ENCODE measurements at regions not wholly inside any gene's neighbourhood (a gene's known extent, or its start where the extent isn't known, plus 50 kb on each side); places are given as distances from the start of the nearest gene placed in this dataset.

GRCh38 chr20:52722926-52723688, 249.1 kb upstream of the TSHZ2 start:
- Histone ChIP-seq H3K27ac (ENCODE audit: low read length) (no peak overlapping the region), H3K4me1 (ENCODE audit: control insufficient read depth in 1 of 2, insufficient read depth in 2 of 2, low read length in 2 of 2) (no peaks in the 10 kb centered on the region), H3K36me3 (ENCODE audit: control insufficient read depth in 1 of 2, insufficient read depth in 2 of 2, low read length in 2 of 2) (no peaks in the 10 kb centered on the region), H3K27me3 (ENCODE audit: low read depth, low read length) (no peaks in the 10 kb centered on the region), H3K9me3 (ENCODE audit: control insufficient read depth in 1 of 2, low read length in 2 of 2) (no peaks in the 10 kb centered on the region), H3K4me3 (ENCODE audit: low read depth in 1 of 2, low read length in 2 of 2) (no peak overlapping the region)

GRCh38 chr20:52708137-52708536, 264.0 kb upstream of the TSHZ2 start:
- no peak overlapping the region for H3K4me3 ChIP-seq (ENCODE audit: low read depth in 1 of 2, low read length in 2 of 2)
- no peaks in the 10 kb centered on the region for H3K27me3 ChIP-seq (ENCODE audit: low read depth, low read length)
- H3K9me3 ChIP-seq (ENCODE audit: control insufficient read depth in 1 of 2, low read length in 2 of 2) = no peaks in the 10 kb centered on the region
- no peak overlapping the region for H3K27ac ChIP-seq (ENCODE audit: low read length)
- no peaks in the 10 kb centered on the region for H3K4me1 ChIP-seq (ENCODE audit: control insufficient read depth in 1 of 2, insufficient read depth in 2 of 2, low read length in 2 of 2)
- no peaks in the 10 kb centered on the region for H3K36me3 ChIP-seq (ENCODE audit: control insufficient read depth in 1 of 2, insufficient read depth in 2 of 2, low read length in 2 of 2)

DNA sequence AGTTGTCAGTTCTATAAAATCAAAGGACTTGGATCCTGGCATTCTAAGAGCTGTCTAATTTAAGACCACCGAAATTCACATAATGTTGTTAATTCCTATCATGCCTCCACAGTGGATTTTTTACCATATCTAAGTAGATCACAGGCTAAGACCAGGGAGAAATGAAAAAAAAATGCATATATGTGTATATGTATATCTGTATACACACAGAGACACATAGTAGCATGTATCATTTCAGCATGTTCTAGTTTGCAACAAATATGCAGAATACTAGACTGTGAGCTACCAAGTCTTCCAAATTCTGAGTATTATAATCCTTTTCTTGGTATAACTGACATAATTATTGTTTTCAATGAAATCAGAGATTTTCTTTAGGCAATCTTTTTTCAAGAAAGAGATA, 267.6 kb upstream of the TSHZ2 start:
- Histone ChIP-seq H3K36me3 (ENCODE audit: control insufficient read depth in 1 of 2, insufficient read depth in 2 of 2, low read length in 2 of 2) (no peaks in the 10 kb centered on the region), H3K9me3 (ENCODE audit: control insufficient read depth in 1 of 2, low read length in 2 of 2) (no peaks in the 10 kb centered on the region), H3K4me3 (ENCODE audit: low read depth in 1 of 2, low read length in 2 of 2) (no peak overlapping the region), H3K27ac (ENCODE audit: low read length) (no peak overlapping the region), H3K27me3 (ENCODE audit: low read depth, low read length) (no peaks in the 10 kb centered on the region), H3K4me1 (ENCODE audit: control insufficient read depth in 1 of 2, insufficient read depth in 2 of 2, low read length in 2 of 2) (no peaks in the 10 kb centered on the region)

DNA sequence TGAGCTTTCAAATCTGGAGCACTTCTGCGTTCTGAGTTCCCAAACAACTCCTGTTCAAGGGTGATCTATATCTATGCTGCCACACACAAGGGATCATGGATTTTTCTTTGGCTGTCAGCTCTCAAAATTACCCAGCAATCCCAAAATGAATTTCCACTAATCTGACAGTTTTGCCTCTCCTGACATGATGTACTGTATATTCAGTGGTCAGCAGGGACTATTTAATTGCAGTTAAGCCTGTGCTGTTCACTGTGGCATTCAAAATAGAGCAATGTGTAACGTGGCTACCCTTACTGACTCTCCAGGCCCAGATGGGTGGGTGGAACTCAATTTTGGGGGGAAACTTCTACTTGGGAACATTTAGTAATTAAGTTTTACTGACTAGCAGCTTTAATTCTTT, 283.8 kb upstream of the TSHZ2 start:
- Histone ChIP-seq H3K27me3 (ENCODE audit: low read depth, low read length) (no peaks in the 10 kb centered on the region), H3K27ac (ENCODE audit: low read length) (no peak overlapping the region), H3K36me3 (ENCODE audit: control insufficient read depth in 1 of 2, insufficient read depth in 2 of 2, low read length in 2 of 2) (no peaks in the 10 kb centered on the region), H3K9me3 (ENCODE audit: control insufficient read depth in 1 of 2, low read length in 2 of 2) (no peaks in the 10 kb centered on the region), H3K4me3 (ENCODE audit: low read depth in 1 of 2, low read length in 2 of 2) (no peak overlapping the region), H3K4me1 (ENCODE audit: control insufficient read depth in 1 of 2, insufficient read depth in 2 of 2, low read length in 2 of 2) (no peaks in the 10 kb centered on the region)

DNA sequence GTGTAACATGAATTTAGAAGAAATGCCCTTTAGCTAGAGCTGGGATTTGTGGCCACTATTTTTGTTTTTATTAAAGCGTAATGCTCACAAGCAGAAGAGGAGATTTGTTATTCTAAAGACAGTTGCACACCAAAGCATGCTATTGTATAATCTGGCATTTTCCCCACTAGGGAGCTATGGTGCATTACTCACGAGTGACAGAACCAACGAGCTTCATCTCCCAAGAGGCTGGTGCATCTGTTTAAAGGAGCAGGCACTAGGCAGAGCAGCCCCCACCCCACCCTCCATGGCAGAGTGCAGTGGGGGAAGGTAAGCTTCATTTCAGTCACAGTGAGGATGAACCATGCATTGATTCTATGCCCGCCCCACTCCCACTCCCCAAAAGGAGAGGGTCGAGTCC, 287.3 kb upstream of the TSHZ2 start:
- Histone ChIP-seq H3K4me3 (ENCODE audit: low read depth in 1 of 2, low read length in 2 of 2) (no peak overlapping the region), H3K27ac (ENCODE audit: low read length) (no peak overlapping the region), H3K4me1 (ENCODE audit: control insufficient read depth in 1 of 2, insufficient read depth in 2 of 2, low read length in 2 of 2) (no peaks in the 10 kb centered on the region), H3K27me3 (ENCODE audit: low read depth, low read length) (no peaks in the 10 kb centered on the region), H3K9me3 (ENCODE audit: control insufficient read depth in 1 of 2, low read length in 2 of 2) (no peaks in the 10 kb centered on the region), H3K36me3 (ENCODE audit: control insufficient read depth in 1 of 2, insufficient read depth in 2 of 2, low read length in 2 of 2) (no peaks in the 10 kb centered on the region)

DNA sequence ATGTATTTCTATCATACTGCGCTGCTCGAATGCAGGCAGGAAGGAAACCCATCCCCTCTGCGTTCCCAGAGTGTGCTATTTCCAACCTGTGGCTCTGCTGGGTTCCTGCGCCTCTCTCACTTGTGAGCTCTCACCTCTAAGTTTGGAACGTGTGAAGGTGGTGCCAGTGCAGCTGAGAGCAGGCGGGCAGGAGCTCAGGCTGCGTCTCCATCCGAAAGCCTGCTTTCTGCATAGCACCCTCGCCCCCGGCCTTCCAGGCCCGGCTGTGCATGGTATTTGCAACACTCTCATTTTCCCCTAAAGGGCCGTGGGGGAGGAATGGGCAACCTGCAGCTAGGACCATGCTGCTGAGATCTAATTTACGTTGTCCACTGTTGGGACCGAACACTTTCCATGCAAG, 288.0 kb upstream of the TSHZ2 start:
- no peaks in the 10 kb centered on the region for H3K27me3 ChIP-seq (ENCODE audit: low read depth, low read length)
- H3K9me3 ChIP-seq (ENCODE audit: control insufficient read depth in 1 of 2, low read length in 2 of 2) = no peaks in the 10 kb centered on the region
- no peaks in the 10 kb centered on the region for H3K4me1 ChIP-seq (ENCODE audit: control insufficient read depth in 1 of 2, insufficient read depth in 2 of 2, low read length in 2 of 2)
- H3K4me3 ChIP-seq (ENCODE audit: low read depth in 1 of 2, low read length in 2 of 2) = no peak overlapping the region
- H3K27ac ChIP-seq (ENCODE audit: low read length) = no peak overlapping the region
- H3K36me3 ChIP-seq (ENCODE audit: control insufficient read depth in 1 of 2, insufficient read depth in 2 of 2, low read length in 2 of 2) = no peaks in the 10 kb centered on the region

- H3K27me3 ChIP-seq (ENCODE audit: low read depth, low read length) = no peaks in the 10 kb centered on the region
- H3K36me3 ChIP-seq (ENCODE audit: control insufficient read depth in 1 of 2, insufficient read depth in 2 of 2, low read length in 2 of 2) = no peaks in the 10 kb centered on the region
- H3K4me3 ChIP-seq (ENCODE audit: low read depth in 1 of 2, low read length in 2 of 2) = no peak overlapping the region
- H3K4me1 ChIP-seq (ENCODE audit: control insufficient read depth in 1 of 2, insufficient read depth in 2 of 2, low read length in 2 of 2) = no peaks in the 10 kb centered on the region
- no peaks in the 10 kb centered on the region for H3K9me3 ChIP-seq (ENCODE audit: control insufficient read depth in 1 of 2, low read length in 2 of 2)
- H3K27ac ChIP-seq (ENCODE audit: low read length) = no peak overlapping the region
Observed at GRCh38 chr20:52683761-52684160, 288.4 kb upstream of the TSHZ2 start.

DNA sequence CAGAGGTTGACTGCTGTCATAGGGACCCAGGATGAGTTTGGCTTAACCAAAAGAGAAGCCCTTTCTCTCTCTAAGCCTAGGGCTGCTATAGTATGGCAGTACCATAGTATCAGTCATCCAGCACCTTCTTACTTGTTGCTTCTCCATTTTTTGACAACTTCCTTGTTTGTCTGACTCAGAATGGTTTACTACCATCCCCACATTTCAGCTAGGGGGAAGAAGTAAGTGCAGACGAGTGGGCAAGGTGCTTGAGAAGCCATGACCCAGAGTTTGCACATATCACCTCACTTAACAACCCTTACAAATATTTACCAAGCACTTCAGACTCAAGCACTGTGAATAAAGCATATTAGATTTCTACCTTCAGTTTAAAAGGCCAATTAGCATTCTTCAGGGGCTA, 289.9 kb upstream of the TSHZ2 start:
- Histone ChIP-seq H3K27me3 (ENCODE audit: low read depth, low read length) (no peaks in the 10 kb centered on the region), H3K36me3 (ENCODE audit: control insufficient read depth in 1 of 2, insufficient read depth in 2 of 2, low read length in 2 of 2) (no peaks in the 10 kb centered on the region), H3K4me3 (ENCODE audit: low read depth in 1 of 2, low read length in 2 of 2) (no peak overlapping the region), H3K4me1 (ENCODE audit: control insufficient read depth in 1 of 2, insufficient read depth in 2 of 2, low read length in 2 of 2) (no peaks in the 10 kb centered on the region), H3K27ac (ENCODE audit: low read length) (no peak overlapping the region), H3K9me3 (ENCODE audit: control insufficient read depth in 1 of 2, low read length in 2 of 2) (no peaks in the 10 kb centered on the region)

GRCh38 chr20:52681288-52681687, 290.9 kb upstream of the TSHZ2 start:
- Histone ChIP-seq H3K27ac (ENCODE audit: low read length) (no peak overlapping the region), H3K9me3 (ENCODE audit: control insufficient read depth in 1 of 2, low read length in 2 of 2) (no peaks in the 10 kb centered on the region), H3K4me3 (ENCODE audit: low read depth in 1 of 2, low read length in 2 of 2) (no peak overlapping the region), H3K4me1 (ENCODE audit: control insufficient read depth in 1 of 2, insufficient read depth in 2 of 2, low read length in 2 of 2) (no peaks in the 10 kb centered on the region), H3K27me3 (ENCODE audit: low read depth, low read length) (no peaks in the 10 kb centered on the region), H3K36me3 (ENCODE audit: control insufficient read depth in 1 of 2, insufficient read depth in 2 of 2, low read length in 2 of 2) (no peaks in the 10 kb centered on the region)

DNA sequence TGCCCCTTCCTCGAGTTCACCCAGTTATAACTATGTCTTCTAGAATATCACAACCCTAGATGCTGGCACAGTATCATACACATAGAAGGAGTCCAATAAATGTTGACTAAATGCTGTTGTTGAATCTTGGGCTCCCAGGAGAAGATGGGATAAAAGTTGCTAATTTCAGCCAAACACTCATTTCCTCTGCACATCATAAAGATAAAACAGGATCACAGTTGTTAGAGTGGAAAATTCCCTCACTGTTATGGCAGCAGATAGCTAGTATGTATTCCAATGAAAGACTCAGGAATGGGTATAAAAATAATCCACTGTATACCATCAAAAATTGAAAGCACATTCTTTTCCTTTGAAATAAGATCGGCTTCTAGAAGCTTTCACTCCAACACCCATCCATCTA, 294.9 kb upstream of the TSHZ2 start:
- Histone ChIP-seq H3K4me1 (ENCODE audit: control insufficient read depth in 1 of 2, insufficient read depth in 2 of 2, low read length in 2 of 2) (no peaks in the 10 kb centered on the region), H3K9me3 (ENCODE audit: control insufficient read depth in 1 of 2, low read length in 2 of 2) (no peaks in the 10 kb centered on the region), H3K27ac (ENCODE audit: low read length) (no peak overlapping the region), H3K4me3 (ENCODE audit: low read depth in 1 of 2, low read length in 2 of 2) (no peak overlapping the region), H3K27me3 (ENCODE audit: low read depth, low read length) (no peaks in the 10 kb centered on the region), H3K36me3 (ENCODE audit: control insufficient read depth in 1 of 2, insufficient read depth in 2 of 2, low read length in 2 of 2) (no peaks in the 10 kb centered on the region)

GRCh38 chr20:52676283-52676995, 295.7 kb upstream of the TSHZ2 start:
- Histone ChIP-seq H3K36me3 (ENCODE audit: control insufficient read depth in 1 of 2, insufficient read depth in 2 of 2, low read length in 2 of 2) (no peaks in the 10 kb centered on the region), H3K4me1 (ENCODE audit: control insufficient read depth in 1 of 2, insufficient read depth in 2 of 2, low read length in 2 of 2) (no peaks in the 10 kb centered on the region), H3K27ac (ENCODE audit: low read length) (no peak overlapping the region), H3K9me3 (ENCODE audit: control insufficient read depth in 1 of 2, low read length in 2 of 2) (no peaks in the 10 kb centered on the region), H3K4me3 (ENCODE audit: low read depth in 1 of 2, low read length in 2 of 2) (no peak overlapping the region), H3K27me3 (ENCODE audit: low read depth, low read length) (no peaks in the 10 kb centered on the region)

DNA sequence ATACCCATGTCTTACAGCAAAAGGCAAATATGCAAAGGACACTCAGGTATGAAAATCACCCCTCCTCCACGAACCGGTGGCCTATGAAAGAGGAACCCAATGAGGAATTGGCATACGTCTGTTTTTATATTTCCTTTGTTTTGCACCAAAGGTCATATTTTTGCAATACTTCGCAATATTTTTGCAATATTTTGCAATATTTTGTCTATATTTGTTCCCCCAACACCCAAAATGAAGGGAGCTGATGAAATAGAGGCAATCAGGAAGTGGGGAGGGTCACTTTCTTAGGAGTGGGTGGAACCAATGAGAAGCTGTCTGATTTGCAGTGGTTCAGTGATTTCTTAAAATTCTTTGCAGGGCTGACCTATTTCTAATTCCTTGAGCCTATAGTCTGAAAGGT, 296.8 kb upstream of the TSHZ2 start:
- Histone ChIP-seq H3K4me1 (ENCODE audit: control insufficient read depth in 1 of 2, insufficient read depth in 2 of 2, low read length in 2 of 2) (no peaks in the 10 kb centered on the region), H3K27me3 (ENCODE audit: low read depth, low read length) (no peaks in the 10 kb centered on the region), H3K36me3 (ENCODE audit: control insufficient read depth in 1 of 2, insufficient read depth in 2 of 2, low read length in 2 of 2) (no peaks in the 10 kb centered on the region), H3K9me3 (ENCODE audit: control insufficient read depth in 1 of 2, low read length in 2 of 2) (no peaks in the 10 kb centered on the region), H3K4me3 (ENCODE audit: low read depth in 1 of 2, low read length in 2 of 2) (no peak overlapping the region), H3K27ac (ENCODE audit: low read length) (no peak overlapping the region)
